Mammary epithelial cell (primary cell): ENCODE measurements at regions not wholly inside any gene's neighbourhood (a gene's known extent, or its start where the extent isn't known, plus 50 kb on each side); places are given as distances from the start of the nearest gene placed in this dataset.

Experiments
- EZH2 ChIP-seq: IDR thresholded peaks from 2 replicates; pipeline ENCODE4 v1.6.1; 2012; ENCODE audit warnings: low read length, inconsistent platforms, borderline replicate concordance
- TF ChIP-seq, protein P1 (sequence below), 2 donors: IDR thresholded peaks in 1 of 2; conservative IDR thresholded peaks in 1 of 2; 2 replicates each; pipeline ENCODE4 v1.5.1; 2011 to 2012; ENCODE audit warnings: inconsistent platforms in 2 of 2, low read length in 2 of 2, mild to moderate bottlenecking in 2 of 2, control low read depth in 1 of 2, low read depth in 1 of 2; ENCODE audit not compliant: insufficient read depth in 1 of 2; ENCODE audit errors: extremely low read depth in 1 of 2

DNA sequence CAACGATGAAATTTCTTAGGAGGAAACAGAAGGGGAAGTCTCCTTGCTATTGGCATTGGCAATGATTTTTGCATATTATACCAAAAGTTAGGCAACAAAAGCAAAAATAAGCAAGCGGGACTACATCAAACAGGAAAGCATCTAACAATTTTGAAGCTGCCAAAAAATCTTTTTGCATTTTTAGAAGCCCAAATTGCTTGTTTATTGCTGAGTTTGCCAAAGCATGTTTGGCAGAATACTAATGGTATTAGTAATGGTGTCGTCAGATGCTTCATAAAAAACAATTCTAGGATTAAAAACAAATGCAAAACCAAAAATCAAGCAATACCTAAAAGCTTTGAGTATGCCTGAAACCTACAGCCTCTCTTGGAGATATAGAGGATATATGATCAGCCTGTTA is 80.0 kb downstream of the GALR1 start:
- TF ChIP-seq, protein P1, sequence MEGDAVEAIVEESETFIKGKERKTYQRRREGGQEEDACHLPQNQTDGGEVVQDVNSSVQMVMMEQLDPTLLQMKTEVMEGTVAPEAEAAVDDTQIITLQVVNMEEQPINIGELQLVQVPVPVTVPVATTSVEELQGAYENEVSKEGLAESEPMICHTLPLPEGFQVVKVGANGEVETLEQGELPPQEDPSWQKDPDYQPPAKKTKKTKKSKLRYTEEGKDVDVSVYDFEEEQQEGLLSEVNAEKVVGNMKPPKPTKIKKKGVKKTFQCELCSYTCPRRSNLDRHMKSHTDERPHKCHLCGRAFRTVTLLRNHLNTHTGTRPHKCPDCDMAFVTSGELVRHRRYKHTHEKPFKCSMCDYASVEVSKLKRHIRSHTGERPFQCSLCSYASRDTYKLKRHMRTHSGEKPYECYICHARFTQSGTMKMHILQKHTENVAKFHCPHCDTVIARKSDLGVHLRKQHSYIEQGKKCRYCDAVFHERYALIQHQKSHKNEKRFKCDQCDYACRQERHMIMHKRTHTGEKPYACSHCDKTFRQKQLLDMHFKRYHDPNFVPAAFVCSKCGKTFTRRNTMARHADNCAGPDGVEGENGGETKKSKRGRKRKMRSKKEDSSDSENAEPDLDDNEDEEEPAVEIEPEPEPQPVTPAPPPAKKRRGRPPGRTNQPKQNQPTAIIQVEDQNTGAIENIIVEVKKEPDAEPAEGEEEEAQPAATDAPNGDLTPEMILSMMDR (conservative IDR thresholded peaks at IDR 0.05 in 1 of 2, IDR thresholded peaks at IDR 0.05 in 1 of 2; ENCODE audit: extremely low read depth in 1 of 2, insufficient read depth in 1 of 2, low read depth in 1 of 2, low read length in 2 of 2): no peak
- TF ChIP-seq EZH2: no peak
